GM18909 (cell line): ENCODE measurements at regions not wholly inside any gene's neighbourhood (a gene's known extent, or its start where the extent isn't known, plus 50 kb on each side); places are given as distances from the start of the nearest gene placed in this dataset.
"Not testable (repeated sequence)": the region's sequence is repeated elsewhere in the genome, so short reads cannot be mapped to it uniquely, and the experiment has no call there.

Source experiments
- ATAC-seq: cut with Tn5 transposase; IDR thresholded peaks from one replicate; pipeline ENCODE4 v1.9.1; 2021; ENCODE audit warnings: mild to moderate bottlenecking; ENCODE audit not compliant: unreplicated experiment, poor library complexity

DNA sequence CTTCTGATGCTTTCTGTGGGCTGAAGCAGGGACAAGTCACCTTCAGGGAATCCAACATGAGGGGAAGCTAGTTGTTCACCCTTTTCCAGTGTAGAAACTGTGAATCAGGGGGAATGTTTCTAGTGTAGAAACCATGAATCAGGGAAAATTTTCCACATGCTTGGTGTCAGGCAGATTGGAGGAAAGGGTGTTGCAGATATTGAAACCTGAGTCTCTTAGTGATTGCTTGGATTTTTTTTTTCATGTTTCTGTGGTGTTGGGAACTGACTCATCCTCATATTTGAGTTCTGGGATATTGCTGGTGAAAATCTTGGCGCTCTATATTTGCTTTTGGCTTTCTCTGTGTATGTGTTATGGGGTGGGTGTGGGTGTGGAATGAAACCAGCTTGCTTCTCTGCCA, 144.5 kb upstream of the FBXO33 start:
- ATAC-seq, result no peak

DNA sequence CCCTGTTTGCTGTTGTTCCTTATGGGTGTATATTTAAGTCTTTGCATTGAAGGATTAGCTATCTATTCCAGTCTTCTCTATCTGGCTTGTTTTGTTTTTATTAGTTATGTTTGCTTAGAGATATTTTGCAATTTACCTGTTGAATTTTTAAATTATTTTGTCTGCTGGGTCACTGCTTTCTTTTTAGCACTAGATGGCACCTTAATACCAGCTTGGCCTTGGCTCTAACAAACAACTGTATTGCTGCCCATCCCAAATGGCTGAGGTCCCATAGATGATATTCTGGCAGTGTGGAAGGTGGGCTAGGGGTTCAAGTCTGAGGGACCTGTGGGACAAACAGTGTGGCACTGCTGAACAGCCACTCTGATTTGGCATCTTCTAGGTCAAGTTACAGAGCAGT, 144.0 kb upstream of the FBXO33 start:
- ATAC-seq, result no peak

DNA sequence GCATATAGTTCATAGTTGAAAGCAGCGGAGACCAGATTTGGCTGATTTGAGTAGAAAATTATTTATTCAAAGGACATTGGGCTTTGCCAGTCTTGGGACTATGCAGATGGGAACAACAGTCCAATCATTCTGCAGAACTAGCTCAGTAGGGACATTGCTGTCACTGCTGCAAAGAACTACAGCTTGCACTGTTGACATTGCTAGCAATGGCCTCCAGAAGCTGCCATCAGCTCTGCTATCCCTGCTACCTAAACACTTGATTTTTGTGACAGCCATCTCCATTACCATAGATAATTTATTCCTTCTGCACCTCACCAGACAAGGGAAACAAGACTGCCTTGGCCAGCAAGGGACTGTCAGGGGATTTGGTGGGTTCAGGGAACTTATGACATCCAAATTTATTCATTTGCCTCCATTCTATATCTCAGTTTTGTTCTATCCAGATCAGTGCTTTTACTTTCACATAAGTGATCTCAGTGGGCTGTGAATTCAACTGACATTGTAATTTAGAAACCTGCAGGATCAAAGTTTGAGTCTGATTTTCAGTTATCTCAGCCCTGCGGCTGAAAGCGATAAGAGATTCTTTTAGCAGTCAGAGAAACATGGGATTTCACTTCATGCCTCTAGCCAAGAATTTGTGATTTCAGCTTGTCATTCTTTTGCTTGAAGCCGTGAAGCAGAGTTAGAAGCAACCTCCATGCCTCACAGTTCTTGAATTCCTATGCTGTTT, 136.7 kb upstream of the FBXO33 start:
- no peak for ATAC-seq

DNA sequence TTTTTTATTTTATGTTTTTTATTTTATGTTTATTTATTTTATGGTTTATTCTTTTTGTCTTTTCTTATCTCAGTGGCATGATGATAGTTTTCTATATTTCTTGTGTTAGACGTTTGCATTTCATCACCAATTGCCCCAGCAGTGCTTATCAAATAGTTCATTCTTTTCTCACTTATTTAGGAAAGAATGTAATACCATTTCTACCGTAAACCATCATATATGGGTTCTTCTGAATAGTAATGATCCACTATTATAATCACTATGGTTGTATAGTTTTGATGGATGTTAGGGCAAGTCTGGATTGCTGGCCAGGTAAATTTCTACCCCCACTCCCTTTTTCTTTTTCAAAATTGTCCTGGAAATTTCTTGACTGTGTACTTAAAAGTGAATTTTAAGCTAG, 134.6 kb upstream of the FBXO33 start:
- no peak for ATAC-seq

DNA sequence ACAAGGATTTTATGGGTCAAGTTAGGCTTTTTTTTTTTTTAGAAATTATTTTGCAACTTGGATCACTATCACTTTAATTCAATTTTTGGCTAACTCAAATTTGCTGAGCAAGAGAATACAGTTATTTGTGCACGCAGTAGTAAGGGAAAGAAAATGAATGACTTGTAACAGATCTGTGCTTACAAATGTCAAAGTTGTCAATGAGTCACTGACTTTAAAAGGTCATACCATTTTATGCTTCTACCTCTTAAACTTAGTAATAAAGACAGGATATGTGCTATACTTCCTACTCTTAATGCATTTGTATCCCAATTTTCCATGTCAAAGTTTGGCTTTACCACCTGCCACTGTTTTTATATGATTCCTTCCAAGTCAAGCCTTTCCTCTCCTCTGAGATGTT, 131.1 kb upstream of the FBXO33 start:
- no peak for ATAC-seq

DNA sequence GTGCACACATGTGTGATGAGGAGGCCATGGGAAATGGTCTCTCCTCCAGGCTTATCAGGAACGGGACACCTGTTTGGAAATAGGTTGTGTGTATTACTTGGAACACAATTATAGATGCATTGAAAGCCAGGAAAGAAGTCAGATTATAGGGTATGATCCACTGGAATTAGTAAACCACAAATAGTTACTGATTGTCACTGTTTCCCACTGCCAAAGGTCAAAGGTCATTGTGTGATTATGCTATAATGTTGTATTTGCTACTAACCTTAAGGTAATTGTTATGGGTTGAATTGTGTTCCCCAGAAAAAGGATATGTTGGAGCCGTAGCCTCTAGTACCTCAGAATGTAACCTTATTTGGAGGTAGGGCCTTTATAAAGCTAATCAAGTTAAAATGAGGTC, 129.9 kb upstream of the FBXO33 start:
- no peak for ATAC-seq

DNA sequence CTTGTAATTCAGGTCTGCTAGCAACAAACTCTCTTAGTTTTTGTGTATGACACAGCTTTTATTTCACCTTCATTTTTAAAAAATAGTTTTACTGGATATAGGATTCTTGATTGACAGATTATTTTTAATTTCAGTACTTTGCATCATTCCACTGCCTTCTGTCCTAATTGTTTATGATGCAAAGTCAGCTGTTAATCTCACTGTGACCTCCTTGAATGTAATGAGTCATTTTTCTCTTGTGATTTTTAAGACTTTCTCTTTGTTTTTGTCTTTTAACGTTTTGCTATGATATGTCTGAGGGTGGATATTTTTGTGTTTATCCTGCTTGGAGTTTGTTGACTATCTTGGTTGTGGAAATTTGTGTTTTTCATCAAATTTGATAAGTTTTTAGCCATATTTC, 126.3 kb upstream of the FBXO33 start:
- ATAC-seq, result no peak

DNA sequence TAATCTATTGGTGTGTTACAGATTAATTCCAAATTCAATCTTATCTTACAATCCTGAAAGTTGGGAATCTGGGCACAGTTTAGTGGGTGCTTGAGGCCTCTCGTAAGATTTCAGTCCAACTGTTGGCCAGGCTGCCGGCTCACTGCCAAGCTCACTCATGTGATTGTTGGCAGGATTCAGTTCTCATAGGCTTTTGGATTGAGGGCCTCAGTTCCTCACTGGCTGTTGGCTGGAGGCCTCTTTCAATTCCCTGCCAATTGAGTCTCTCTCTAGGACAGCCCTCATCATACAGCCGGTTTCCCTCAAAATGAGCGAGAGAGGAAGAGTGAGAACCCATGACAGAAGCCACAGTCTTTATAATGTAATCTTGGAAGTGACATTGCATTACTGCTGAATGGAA, 123.5 kb upstream of the FBXO33 start:
- ATAC-seq, result no peak

DNA sequence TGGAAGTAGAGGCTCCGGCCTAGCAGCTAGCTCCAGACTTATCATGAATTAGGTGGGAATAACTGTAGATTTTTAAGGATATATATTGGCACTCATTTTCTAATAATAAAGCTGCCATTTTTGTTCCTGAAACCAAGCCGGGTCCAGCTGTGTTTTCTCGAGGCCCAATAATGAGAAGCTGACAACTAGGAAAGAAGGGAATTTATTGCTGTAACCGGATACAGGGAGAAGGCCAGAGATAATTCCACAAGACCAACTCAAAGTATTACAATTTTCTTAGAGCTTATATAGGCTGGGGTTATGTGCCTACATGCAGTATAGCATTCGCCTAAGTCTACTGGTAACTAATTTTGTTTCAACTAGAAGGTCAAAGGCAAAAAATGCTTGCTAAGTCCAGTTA, 122.3 kb upstream of the FBXO33 start:
- no peak for ATAC-seq

DNA sequence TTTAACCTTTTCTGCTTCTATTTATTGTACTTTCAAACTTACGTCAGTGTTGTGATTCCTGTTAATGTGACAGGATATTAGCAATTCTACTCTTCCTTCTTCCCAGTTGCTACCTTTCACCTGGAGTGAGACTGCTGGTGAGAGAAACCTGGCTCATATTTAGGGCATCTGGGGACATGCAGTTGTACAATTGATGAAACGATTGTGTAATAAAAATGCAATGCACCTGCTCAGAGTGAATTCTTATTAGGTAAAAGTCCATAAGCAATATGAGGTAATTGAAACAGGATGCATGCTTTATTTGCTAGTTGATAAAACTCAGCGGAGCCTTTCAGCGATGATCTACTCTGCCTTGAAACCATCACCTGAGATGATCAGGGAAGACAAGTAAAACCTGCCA, 116.1 kb upstream of the FBXO33 start:
- no peak for ATAC-seq

DNA sequence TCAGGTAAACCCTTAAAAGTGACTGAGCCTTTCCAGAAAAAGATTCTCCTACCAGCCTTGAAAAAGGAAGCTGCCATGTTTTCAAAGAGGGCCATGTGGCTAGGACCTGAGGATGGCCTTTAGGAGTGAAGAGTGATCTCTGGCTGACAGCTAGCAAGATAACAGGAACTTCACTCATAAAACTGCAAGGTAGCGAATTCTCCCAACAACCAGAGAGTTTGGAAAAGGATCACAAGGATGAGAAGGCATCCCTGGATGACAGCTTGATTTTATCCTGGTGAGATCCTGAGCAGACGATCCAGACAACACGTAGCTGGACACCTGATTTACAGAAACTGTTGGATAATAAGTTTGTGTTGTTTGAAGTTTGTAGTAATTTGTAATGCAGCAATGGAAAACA, 115.6 kb upstream of the FBXO33 start:
- ATAC-seq, result no peak

DNA sequence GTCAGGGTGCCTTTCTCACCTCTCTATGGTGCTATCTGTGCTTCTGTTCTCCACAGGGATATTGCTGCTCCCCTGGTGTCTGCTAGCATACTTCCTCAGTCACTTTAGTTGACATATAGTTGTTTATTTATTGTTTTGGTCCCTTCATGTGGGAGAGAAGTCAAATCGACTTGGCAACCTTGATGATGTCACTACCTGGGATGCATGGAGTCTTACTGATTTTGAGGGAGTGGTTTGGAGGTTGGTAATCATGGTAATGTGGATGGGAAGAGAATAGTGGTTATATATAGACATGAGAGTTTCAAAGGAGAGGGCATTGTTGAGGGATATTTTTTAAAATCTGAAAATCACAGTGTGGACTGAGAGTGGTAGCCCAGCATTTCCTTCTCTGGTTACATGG, 73.6 kb upstream of the FBXO33 start:
- ATAC-seq, result no peak

DNA sequence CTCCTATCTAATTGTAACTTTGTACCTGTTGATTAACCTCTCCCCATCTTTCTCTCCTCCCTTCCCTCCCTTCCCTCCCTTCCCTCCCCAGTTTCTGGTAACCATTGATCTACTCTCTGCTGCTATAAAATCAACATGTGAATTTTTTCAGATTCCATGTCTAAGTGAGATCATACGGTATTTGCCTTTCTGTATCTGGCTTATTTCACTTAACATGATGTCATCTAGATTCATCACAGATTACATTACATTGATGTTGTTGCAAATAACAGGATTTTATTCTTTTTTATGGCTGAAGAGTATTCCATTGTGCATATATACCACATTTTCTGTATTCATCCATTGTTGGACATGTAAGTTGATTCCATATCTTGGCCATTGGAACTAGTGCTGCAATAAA, 68.0 kb upstream of the FBXO33 start:
- no peak for ATAC-seq

DNA sequence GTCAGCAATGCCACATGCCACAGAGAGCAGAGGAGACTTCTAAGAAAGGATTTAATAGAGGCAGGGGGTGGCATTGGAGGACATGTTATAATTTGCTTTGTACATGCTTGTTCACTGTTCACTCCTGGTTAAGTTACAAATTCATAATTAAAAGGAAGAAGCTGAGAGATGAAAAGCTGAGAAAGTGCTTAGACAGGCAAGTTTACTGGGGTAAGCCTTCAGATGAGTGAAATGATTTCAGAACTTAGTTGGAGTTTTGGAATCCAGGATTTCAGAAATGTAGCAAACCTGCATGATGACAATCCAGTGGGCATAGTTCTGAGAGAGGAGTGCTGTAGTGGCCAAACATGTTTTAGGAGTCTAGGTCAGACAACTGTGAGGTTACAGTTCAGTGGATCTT, 67.3 kb upstream of the FBXO33 start:
- ATAC-seq, result no peak

DNA sequence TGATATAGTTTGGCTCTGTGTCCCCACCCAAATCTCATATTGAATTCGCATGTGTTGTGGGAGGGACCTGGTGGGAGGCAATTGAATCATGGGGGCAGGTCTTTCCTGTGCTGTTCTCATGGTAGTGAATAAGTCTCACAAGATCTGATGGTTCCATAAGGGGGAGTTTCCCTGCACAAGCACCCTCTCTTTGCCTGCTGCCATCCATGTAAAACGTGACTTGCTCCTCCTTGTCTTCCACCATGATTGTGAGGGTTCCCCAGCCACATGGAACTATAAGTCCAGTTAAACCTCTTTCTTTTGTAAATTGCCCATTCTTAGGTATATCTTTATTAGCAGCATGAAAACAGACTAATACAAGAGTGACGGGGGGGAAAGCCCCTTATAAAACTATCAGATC, 65.4 kb upstream of the FBXO33 start:
- ATAC-seq, result not testable (repeated sequence)

DNA sequence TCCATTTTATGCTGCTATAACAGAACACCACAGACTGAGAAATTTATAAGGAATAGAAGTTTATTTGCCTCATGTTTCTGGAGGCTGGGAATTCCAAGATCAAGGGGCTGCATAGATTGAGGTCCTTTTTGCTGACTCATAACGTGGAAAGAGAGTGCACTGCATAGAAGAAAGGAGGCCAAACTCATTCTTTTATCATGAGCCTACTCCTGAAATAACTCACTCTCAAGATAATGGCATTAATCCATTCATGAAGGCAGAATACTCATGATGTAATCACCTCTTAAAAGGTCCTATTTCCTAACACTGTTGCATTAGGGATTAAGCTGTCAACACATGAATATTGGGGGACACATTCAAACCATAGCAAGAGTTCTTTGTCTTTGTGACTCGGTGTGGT, 60.0 kb upstream of the FBXO33 start:
- no peak for ATAC-seq

DNA sequence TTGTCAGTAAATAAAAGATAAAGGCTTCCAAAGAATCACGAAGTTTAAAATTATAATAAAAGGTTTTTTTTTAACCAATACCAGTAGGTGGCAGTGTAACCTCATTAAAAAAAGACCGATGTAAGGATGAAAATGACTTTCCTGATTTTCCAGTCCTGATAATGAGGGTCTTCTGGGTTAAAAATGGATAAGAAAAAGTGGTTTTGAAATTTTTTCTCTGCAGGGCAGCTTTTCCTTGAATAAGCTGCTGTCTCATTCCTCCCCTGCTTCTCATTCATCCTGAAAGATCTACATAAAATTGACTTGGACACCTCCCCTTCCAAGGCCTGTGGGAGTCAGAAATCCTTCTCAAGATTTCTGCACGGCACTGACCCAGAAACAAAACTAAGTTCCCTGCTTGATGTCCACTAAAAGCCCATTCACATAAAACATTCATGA, 58.9 kb upstream of the FBXO33 start:
- ATAC-seq, result no peak

DNA sequence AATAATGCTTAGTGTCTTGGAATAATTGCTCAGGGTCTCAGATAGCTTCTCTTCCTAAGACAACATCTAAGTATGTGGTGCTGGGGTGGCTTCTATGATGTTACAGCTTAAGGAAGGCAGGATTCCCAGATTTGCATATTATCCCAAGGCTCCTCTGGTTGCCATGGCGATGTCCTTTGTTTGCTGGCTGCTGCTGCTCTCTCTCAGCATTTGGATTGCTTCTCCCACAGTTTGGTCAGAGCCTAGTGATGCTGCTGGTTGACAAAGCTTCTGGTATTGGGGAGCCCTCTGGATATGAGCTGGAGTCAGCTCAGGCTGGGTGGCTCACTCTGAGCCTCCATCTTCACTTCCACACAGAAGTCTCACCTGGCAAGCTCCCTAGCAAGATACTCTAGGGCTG, 56.4 kb upstream of the FBXO33 start:
- ATAC-seq, result no peak

DNA sequence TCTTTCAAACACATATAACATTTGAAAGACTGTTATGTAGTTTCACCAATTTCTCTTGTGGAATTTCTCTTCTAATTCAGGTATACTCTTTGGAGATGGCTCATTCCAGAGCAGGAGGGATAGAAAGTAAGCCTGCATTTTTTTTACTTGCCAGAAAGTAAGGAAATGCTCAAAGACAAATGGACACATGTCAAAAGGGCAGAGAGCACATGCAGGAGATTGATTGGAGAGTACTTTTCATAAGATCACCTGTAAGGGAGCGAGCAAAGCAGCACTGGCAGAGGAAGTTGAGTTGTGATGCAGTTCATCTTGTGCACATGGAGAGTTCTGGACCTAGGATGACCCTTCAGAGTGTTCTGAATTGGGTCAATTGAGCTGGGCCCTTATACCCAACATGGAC, 51.4 kb upstream of the FBXO33 start:
- no peak for ATAC-seq
